Activated T-helper 1 cell treated with anti-CD3 and anti-CD28 coated beads, Interleukin-12 subunit alpha, Interleukin-12 subunit beta, Interleukin-2, Interleukin-4 antibody, amounts not matched to agents 30 ng/mL and 10 ng/mL and 1 ng/mL, durations not matched to agents 14 hours and 24 hours and 36 hours (primary cell): ENCODE measurements at regions not wholly inside any gene's neighbourhood (a gene's known extent, or its start where the extent isn't known, plus 50 kb on each side); places are given as distances from the start of the nearest gene placed in this dataset.
"Not testable (repeated sequence)": the region's sequence is repeated elsewhere in the genome, so short reads cannot be mapped to it uniquely, and the experiment has no call there.

Source experiments
- DNase-seq: peaks from one replicate; pipeline ENCODE4 v3.0.0; 2021; ENCODE audit warnings: low spot score
- H3K27ac Mint-ChIP-seq: one replicate; pipeline ENCODE4 v1.8.0; 2021; ENCODE audit warnings: mild to moderate bottlenecking, mixed read lengths
- H3K27me3 Mint-ChIP-seq: one replicate; pipeline ENCODE4 v1.8.0; 2022; ENCODE audit warnings: mild to moderate bottlenecking, moderate library complexity, mixed read lengths; ENCODE audit not compliant: insufficient read depth
- H3K36me3 Mint-ChIP-seq: one replicate; pipeline ENCODE4 v1.8.0; 2021; ENCODE audit warnings: low read depth, mixed read lengths
- H3K4me1 Mint-ChIP-seq: one replicate; pipeline ENCODE4 v1.8.0; 2021; ENCODE audit warnings: low read depth, mixed read lengths
- H3K4me3 Mint-ChIP-seq: one replicate; pipeline ENCODE4 v1.8.0; 2021; ENCODE audit warnings: mild to moderate bottlenecking, moderate library complexity, mixed read lengths
- H3K9me3 Mint-ChIP-seq: one replicate; pipeline ENCODE4 v1.8.0; 2021; ENCODE audit warnings: mixed read lengths
- intact Hi-C: fragments of 100-400 bp; cut with micrococcal nuclease; formaldehyde crosslinking; loops from one replicate; pipeline ENCODE4 v1.15.1; 2024

GRCh38 chr9:24939109-24939850, 393.6 kb upstream of the IZUMO3 start:
- no peak for DNase-seq
- Mint-ChIP-seq H3K27ac (no peak overlapping the region), H3K4me1 (no peaks in the 10 kb centered on the region), H3K36me3 (no peaks in the 10 kb centered on the region), H3K9me3 (peaks cover 14% of the 10 kb centered on the region), H3K27me3 (no peaks in the 10 kb centered on the region), H3K4me3 (no peak overlapping the region)
- intact Hi-C loops = no loop called here

DNA sequence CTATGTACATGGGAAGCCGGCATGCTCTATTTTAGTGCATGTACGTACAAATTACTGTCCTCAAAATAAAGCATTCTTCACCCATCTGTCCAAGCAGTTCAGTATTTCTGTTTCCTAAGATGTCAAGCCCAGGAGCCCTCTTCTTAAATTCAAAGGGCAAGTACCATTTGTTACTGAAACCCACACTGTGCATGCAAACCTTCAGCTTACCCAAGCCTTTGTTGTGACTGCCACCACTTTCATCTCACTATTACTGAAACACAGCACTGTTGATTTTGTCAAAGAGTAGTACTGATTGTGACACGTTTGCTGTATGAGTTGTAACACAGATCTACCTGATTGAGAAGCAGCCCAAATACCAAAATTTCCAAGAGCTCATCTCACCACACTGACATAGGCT, 390.4 kb upstream of the IZUMO3 start:
- H3K27me3 Mint-ChIP-seq = no peaks in the 10 kb centered on the region
- H3K4me3 Mint-ChIP-seq = no peak overlapping the region
- intact Hi-C loops = no loop called here
- no peak overlapping the region for H3K27ac Mint-ChIP-seq
- no peaks in the 10 kb centered on the region for H3K4me1 Mint-ChIP-seq
- H3K36me3 Mint-ChIP-seq = no peaks in the 10 kb centered on the region
- no peak for DNase-seq
- peaks cover 10% of the 10 kb centered on the region for H3K9me3 Mint-ChIP-seq

GRCh38 chr9:24932785-24933184, 387.1 kb upstream of the IZUMO3 start:
- Mint-ChIP-seq H3K9me3 (peaks cover 7% of the 10 kb centered on the region), H3K36me3 (no peaks in the 10 kb centered on the region), H3K4me1 (no peaks in the 10 kb centered on the region), H3K27me3 (no peaks in the 10 kb centered on the region), H3K27ac (no peak overlapping the region), H3K4me3 (no peak overlapping the region)
- no peak for DNase-seq
- intact Hi-C loops = no loop called here

DNA sequence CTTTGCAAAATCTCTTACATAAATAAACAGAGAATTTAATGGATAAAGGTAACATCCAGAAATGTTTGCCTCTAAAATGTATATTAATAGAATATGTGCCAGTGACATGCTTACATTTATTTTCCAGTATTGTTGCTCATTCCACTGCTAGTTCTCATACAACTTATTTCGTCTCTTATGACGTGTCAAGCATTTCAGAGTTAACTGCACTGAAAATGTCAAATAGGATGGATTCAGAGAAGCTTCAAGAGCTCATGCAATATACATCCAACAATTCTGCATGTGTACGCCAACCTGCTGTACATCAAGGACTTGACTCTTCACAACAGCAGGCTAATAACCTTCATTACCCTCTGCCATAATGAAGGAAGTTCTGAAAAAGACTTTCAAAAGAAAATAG, 386.2 kb upstream of the IZUMO3 start:
- H3K4me1 Mint-ChIP-seq = no peaks in the 10 kb centered on the region
- intact Hi-C loops = no loop called here
- no peak overlapping the region for H3K4me3 Mint-ChIP-seq
- DNase-seq = no peak
- no peaks in the 10 kb centered on the region for H3K27me3 Mint-ChIP-seq
- H3K27ac Mint-ChIP-seq = no peak overlapping the region
- H3K9me3 Mint-ChIP-seq = peaks cover 7% of the 10 kb centered on the region
- no peaks in the 10 kb centered on the region for H3K36me3 Mint-ChIP-seq

GRCh38 chr9:24912767-24913166, 367.1 kb upstream of the IZUMO3 start:
- H3K4me1 Mint-ChIP-seq = no peaks in the 10 kb centered on the region
- no peak overlapping the region for H3K4me3 Mint-ChIP-seq
- peaks cover 28% of the 10 kb centered on the region for H3K9me3 Mint-ChIP-seq
- no peak overlapping the region for H3K27ac Mint-ChIP-seq
- DNase-seq = no peak
- no peaks in the 10 kb centered on the region for H3K27me3 Mint-ChIP-seq
- intact Hi-C loops = no loop called here
- no peaks in the 10 kb centered on the region for H3K36me3 Mint-ChIP-seq

DNA sequence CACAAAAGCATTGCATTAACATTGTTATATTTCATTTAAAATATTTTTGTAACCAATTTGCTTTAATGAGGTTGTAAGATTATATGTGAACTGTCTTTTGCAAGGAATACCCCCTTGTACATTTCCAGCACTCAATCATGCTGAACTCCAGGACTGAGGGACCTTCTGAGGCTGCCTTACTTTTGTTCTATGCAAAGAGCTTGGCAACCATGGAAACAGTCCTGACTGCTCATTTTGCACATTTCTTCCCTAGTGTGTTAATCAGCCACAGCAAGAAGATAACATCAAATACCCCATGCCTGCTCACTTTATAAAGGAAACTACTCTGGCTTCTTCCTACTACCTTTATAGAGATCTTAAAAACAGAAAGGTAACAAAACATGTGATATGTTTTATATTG, 355.6 kb upstream of the IZUMO3 start:
- no peak for DNase-seq
- Mint-ChIP-seq H3K27me3 (no peaks in the 10 kb centered on the region), H3K9me3 (peaks cover 12% of the 10 kb centered on the region), H3K27ac (no peak overlapping the region), H3K4me1 (no peaks in the 10 kb centered on the region), H3K4me3 (no peak overlapping the region), H3K36me3 (no peaks in the 10 kb centered on the region)
- intact Hi-C loops = no loop called here

GRCh38 chr9:24900179-24900578, 354.5 kb upstream of the IZUMO3 start:
- DNase-seq = no peak
- H3K4me1 Mint-ChIP-seq = no peaks in the 10 kb centered on the region
- no peak overlapping the region for H3K4me3 Mint-ChIP-seq
- intact Hi-C loops = no loop called here
- no peaks in the 10 kb centered on the region for H3K27me3 Mint-ChIP-seq
- H3K36me3 Mint-ChIP-seq = no peaks in the 10 kb centered on the region
- H3K27ac Mint-ChIP-seq = no peak overlapping the region
- peaks cover 15% of the 10 kb centered on the region for H3K9me3 Mint-ChIP-seq

DNA sequence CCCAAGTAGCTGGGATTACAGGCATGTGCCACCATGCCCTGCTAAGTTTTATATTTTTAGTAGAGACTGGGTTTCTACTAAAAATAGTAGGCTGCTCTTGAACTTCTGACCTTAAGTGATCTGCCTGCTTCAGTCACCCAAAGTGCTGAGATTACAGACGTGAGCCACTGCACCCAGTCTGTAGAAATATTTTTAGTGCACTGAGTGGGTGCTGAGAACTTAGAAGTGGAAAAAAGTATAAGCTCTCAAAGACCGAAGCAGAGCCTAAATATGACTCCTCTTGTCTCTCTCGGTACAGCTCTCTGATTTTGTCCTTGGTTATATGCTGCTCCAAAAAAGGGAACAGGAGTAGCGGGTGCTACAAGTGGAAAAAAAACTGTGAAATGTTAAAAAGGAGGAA, 353.8 kb upstream of the IZUMO3 start:
- Mint-ChIP-seq H3K27me3 (no peaks in the 10 kb centered on the region), H3K36me3 (no peaks in the 10 kb centered on the region), H3K4me3 (no peak overlapping the region), H3K4me1 (no peaks in the 10 kb centered on the region), H3K9me3 (peaks cover 15% of the 10 kb centered on the region), H3K27ac (no peak overlapping the region)
- no peak for DNase-seq
- intact Hi-C loops = no loop called here

DNA sequence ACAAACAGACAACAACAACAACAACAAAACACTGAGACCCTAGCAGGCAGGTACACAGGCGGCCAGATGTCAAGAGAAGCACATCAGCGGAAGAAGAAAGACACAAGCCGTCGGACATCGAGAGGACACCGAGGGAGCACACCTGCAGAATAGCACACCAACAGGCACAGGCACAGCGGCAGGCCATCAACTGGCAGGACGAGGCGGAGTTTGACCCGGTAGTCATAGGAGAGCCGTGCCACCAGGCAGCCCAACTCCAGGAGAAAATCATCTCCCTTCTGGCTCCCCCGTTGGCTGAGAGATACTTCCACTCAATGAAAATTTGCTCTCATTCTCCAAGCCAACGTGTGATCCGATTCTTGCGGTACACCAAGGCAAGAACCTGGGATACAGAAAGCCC, 352.1 kb upstream of the IZUMO3 start:
- H3K4me1 Mint-ChIP-seq = no peaks in the 10 kb centered on the region
- H3K9me3 Mint-ChIP-seq = peaks cover 23% of the 10 kb centered on the region
- H3K4me3 Mint-ChIP-seq = no peak overlapping the region
- H3K27me3 Mint-ChIP-seq = no peaks in the 10 kb centered on the region
- no peaks in the 10 kb centered on the region for H3K36me3 Mint-ChIP-seq
- no peak for DNase-seq
- intact Hi-C loops = no loop called here
- no peak overlapping the region for H3K27ac Mint-ChIP-seq

DNA sequence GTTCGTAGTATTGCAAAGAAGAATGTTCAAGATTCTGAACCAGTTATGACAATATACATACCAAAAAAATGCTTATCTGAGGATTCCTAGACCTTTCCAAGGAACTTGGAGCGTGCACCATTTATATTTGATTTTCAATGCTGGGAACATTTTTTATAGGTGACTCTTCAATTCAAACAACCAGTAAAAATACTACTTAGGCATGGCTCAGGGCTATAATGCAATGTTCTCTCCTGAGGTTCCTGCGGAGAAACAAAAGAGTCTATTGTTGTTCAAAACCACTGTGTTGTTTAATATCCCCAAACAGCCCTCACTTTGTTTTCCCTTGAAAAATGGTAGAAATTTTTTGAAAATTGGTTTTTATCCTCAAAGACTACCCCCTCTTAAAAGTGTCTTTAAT, 335.7 kb upstream of the IZUMO3 start:
- Mint-ChIP-seq H3K4me3 (no peak overlapping the region), H3K9me3 (peaks cover 14% of the 10 kb centered on the region), H3K27me3 (no peaks in the 10 kb centered on the region), H3K4me1 (no peaks in the 10 kb centered on the region), H3K27ac (no peak overlapping the region), H3K36me3 (no peaks in the 10 kb centered on the region)
- intact Hi-C loops = no loop called here
- no peak for DNase-seq

- intact Hi-C loops = no loop called here
Measured at GRCh38 chr9:24879591-24879990, 333.9 kb upstream of the IZUMO3 start.

DNA sequence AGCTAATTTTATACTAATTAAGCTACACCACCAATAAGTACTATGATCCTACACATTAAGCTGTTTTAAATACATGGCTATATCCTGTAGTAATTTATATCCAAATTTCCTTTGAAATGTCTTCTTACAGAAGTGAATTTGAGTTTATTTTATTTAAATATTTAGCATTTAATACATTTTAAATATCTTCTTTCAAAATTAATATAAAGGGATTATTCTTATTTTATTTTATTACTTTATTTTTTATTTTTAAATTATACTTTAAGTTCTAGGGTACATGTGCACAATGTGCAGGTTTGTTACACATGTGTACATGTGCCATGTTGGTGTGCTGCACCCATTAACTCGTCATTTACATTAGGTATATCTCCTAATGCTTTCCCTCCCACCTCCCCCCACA, 310.9 kb upstream of the IZUMO3 start:
- DNase-seq, H3K36me3 Mint-ChIP-seq, intact Hi-C loops, H3K27me3 Mint-ChIP-seq, H3K27ac Mint-ChIP-seq, H3K4me3 Mint-ChIP-seq, H3K4me1 Mint-ChIP-seq: not testable (repeated sequence)
- H3K9me3 Mint-ChIP-seq = peaks cover 28% of the 10 kb centered on the region

More at GRCh38 chr9:24879591-24879990, 333.9 kb upstream of the IZUMO3 start:
- Mint-ChIP-seq H3K4me3 (no peak overlapping the region), H3K27me3 (no peaks in the 10 kb centered on the region), H3K9me3 (peaks cover 29% of the 10 kb centered on the region), H3K36me3 (no peaks in the 10 kb centered on the region), H3K27ac (no peak overlapping the region), H3K4me1 (no peaks in the 10 kb centered on the region)
- DNase-seq = no peak

DNA sequence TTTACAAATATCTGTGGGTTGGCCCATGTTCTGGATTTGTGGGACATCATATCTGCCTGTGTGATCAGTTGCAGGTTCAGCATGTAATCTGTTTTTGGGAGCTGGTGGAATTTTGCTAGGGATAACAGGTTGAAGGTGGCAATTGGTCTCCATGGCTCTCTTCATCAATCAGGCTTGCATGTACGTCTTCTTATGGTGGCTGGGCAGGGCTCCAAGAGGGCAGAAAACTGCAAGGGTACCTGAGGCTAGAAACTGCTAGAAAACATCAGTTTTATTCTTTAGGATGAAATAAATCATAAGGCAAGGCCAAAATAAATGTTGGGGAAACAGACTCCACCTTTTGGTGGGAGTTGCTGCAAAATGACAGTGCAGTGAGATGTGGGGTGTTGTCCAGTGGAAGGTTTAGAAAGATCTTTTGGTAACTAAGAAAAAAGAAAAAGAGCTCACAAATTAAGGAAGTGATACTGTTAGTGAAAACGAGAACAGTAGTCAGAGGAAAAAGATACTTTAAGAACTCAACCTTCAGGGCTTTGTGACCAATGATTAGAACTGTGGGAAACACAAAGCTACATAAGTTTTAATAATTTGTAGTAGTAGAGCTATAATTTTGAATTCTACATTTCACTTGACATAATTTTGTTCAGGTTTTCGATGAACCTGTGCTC, 300.7 kb upstream of the IZUMO3 start:
- no peak overlapping the region for H3K27ac Mint-ChIP-seq
- H3K27me3 Mint-ChIP-seq = no peaks in the 10 kb centered on the region
- H3K36me3 Mint-ChIP-seq = no peaks in the 10 kb centered on the region
- no peak overlapping the region for H3K4me3 Mint-ChIP-seq
- peaks cover 30% of the 10 kb centered on the region for H3K9me3 Mint-ChIP-seq
- intact Hi-C loops = no loop called here
- DNase-seq = no peak
- no peaks in the 10 kb centered on the region for H3K4me1 Mint-ChIP-seq
